Hepatocyte (in vitro differentiated cells): ENCODE measurements at regions not wholly inside any gene's neighbourhood (a gene's known extent, or its start where the extent isn't known, plus 50 kb on each side); places are given as distances from the start of the nearest gene placed in this dataset.

ENCODE experiments used
- EZH2 ChIP-seq: fragments of 200-600 bp; sonication (generic); IDR thresholded peaks from 2 replicates; pipeline ENCODE4 v1.6.1; 2016; ENCODE audit warnings: antibody characterized with exemption, mild to moderate bottlenecking, borderline replicate concordance
- EZH2phosphoT487 ChIP-seq: fragments of 200-600 bp; sonication (generic); IDR thresholded peaks from one replicate; pipeline ENCODE4 v1.6.1; 2018; ENCODE audit warnings: antibody characterized with exemption, mild to moderate bottlenecking, low read depth, moderate library complexity; ENCODE audit not compliant: unreplicated experiment, severe bottlenecking
- TF ChIP-seq, protein P1 (sequence below): fragments of 200-600 bp; sonication (generic); IDR thresholded peaks from 2 replicates; pipeline ENCODE4 v1.5.1; 2016; ENCODE audit warnings: antibody characterized with exemption, mild to moderate bottlenecking; ENCODE audit not compliant: poor library complexity

DNA sequence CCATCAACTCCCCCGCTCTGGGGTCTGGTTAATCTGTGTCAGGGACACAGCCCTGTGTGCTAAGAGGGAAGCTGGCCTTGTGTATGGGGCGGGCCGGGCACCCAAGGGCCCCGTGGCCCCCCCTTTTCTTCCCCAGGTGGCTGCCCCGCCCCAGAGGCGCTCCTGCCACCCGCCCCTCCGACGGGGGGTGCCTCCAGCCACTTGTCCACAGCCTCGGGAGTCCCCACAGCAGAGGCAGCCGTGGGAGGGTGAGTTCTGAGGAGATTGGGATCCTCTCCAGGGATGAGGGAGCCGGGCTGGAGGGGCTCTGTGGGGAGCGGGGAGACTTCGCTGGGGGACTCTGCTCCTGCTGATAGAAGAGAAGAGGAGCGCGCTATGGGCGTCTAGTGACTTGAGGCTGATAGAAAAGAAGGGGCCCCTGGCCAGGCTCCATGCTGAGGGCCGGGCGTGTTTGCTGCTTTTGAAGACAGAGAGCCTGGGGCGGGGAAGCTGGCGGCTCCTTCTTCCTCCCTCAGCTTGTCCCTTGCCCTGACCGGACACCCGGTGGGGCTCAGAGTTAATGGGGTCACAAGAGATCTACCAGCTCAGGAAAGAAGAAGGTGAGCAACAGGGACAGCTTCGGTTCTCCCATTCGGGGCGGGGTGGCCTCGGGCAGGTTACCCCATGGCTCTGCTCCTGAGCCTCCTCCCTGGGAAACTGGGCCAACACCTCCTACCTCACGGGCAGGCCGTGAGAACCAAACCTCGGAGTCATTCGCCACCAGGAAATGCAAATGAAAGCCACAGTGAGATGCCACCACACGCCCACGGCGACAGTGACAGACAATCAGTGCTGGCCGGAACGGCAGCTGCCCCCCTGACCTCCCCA, 89.4 kb upstream of the TAF1B start:
- TF ChIP-seq, protein P1, sequence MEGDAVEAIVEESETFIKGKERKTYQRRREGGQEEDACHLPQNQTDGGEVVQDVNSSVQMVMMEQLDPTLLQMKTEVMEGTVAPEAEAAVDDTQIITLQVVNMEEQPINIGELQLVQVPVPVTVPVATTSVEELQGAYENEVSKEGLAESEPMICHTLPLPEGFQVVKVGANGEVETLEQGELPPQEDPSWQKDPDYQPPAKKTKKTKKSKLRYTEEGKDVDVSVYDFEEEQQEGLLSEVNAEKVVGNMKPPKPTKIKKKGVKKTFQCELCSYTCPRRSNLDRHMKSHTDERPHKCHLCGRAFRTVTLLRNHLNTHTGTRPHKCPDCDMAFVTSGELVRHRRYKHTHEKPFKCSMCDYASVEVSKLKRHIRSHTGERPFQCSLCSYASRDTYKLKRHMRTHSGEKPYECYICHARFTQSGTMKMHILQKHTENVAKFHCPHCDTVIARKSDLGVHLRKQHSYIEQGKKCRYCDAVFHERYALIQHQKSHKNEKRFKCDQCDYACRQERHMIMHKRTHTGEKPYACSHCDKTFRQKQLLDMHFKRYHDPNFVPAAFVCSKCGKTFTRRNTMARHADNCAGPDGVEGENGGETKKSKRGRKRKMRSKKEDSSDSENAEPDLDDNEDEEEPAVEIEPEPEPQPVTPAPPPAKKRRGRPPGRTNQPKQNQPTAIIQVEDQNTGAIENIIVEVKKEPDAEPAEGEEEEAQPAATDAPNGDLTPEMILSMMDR: no peak
- TF ChIP-seq EZH2phosphoT487 (no peak), EZH2 (no peak)
